ENCODE measurements at regions not wholly inside any gene's neighbourhood (a gene's known extent, or its start where the extent isn't known, plus 50 kb on each side); places are given as distances from the start of the nearest gene placed in this dataset.

DNA sequence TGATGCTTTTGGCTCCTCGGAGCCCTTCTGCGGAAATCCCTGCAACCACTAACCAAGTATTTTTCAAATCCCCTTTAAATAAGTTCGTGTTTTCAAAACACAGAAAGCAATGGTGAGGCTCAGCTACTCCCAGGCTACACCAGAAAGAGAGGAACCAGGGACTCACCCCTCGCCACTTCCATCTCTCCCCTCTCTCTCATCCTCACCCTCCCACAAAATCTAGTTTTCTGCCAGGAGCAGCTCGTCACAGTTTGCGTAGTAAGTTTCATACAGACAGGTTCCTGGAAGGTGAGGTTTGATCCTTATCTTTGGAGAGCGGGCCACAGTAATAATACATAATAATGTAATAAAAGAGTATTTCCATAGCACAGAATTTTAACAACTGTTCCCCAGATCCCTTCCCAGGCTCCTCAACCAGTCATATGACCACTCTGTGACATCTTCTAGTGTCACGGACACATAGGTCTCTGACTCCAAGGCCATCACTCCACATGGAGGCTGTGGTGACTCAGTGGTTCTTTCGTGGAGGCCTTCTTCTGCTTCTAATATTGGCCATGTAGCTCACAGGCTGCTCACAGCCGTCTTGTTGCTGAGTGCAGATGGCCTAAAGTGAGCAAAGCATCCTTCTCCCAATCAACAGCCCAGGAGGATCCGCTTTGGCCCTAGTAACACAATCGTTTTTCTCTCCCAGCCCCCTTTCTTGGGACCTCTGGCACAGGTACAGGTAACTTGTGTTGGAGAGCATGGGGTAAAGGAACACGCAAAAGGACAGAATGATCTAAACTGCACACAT, 295.7 kb downstream of the CDC5L start:
- no peak for FAIRE-seq

DNA sequence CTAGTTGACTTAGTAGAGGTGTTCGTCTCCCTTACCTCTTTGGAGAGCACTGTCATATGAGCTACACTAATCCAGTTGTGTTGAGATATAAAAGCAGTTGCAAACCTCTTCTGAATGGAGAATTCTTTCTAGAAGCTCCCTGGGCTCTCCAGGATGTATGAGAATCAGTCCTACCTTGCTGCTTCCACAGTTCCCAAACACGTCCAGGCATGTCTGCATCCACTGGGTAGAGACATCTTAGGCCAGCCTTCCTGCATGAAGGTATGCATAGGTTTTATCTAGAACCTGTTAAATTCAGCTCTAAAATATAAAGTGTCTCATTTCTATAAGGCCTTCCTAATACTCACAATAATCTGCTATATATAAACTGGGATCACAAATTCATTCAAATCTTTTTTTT, 297.7 kb downstream of the CDC5L start:
- FAIRE-seq, result no peak

DNA sequence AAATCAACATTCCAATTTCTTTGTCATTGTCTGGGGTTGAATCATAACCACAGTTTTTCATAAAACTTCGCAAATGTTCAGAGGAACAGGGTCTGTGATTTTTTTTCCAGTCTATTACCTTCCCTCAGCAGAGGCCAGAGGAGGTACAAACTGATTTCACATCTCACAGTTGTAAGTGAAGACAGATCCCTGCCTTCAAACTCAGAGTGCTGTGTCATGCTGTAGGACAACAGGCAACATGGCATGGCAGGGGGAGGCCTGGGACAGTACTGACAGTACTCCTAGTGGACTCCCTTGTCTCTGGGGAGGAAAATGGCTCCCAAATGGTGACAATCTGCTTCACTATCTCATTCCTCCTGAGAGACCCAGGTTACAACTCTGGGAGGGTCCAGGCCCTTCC, 308.6 kb downstream of the CDC5L start:
- FAIRE-seq, result no peak

DNA sequence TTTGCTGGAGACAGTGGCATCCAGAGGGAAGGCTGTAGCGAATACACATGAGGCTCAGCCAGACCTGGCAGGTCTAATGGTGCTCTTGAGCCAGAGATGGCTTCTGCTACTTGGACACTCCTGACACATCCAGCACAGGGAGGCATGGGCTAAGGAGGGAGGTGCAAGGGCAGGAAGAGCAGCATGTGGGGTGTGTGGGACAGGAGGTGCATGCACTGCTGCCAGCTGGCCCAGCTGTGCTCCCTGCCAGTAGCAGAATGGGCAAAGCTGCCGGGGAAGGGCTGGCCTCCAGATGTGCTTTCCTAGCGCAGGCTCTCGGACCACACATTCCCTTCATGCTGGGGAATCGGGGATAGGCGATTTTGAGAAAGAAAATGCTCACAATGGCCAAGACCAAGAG, 309.2 kb downstream of the CDC5L start:
- FAIRE-seq, result no peak

DNA sequence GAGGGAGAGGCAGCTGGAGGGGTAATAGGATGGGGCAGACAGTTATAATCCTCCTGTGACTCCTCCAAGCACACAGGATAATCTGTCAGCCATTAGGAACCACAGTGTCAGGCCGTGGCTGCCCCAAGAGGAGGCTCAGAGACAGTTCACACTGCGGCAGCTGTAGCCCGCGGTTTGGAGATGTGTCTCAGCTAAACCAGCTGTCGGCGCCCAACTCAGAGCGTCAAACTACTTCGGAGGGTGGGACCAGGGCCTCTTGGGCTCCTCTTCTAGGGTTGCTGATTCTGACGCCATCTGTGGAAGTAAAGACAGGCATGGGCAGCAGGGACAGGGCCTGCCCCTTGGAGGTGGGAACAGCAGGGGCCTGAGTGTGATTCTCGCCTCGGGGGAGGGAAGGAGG, 309.8 kb downstream of the CDC5L start:
- no peak for FAIRE-seq

DNA sequence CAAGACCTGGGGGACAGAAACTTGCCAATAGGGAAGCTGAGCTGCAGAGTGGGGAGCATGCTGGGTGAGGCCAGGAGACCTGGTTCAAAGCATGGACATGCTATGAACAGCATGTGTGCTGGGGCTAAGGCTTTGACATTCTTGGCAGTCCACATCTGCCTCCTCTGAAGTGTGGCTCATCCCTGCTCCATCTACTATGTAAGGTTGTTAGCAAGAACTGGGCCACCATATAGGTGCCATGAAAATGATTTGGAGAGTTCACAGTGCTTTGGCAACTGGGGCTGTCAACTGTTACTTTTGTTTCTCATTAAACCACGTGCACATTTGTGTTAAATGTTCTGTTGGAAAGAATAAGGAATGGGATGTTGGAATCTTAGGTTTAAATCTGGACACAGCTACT, 311.1 kb downstream of the CDC5L start:
- no peak for FAIRE-seq

DNA sequence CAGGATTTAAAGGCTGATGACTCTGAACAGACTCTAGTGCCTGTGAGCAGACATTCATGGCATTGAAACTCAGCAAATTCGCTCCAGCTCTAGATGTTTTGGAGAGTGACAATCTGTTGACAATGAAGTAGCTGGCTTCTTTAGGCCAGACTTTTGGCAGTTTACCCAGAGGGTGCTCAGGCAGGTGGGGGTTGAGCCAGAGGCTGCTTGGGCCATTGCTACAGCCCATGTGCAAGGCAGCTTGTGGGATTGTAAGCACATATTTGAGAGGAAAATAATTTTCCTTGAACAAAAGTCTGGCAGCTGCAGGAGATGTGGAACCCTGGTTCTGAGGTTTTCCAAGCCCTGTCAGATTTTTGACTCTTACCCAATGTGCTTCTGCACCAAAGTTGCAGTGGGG, 311.6 kb downstream of the CDC5L start:
- FAIRE-seq, result no peak

DNA sequence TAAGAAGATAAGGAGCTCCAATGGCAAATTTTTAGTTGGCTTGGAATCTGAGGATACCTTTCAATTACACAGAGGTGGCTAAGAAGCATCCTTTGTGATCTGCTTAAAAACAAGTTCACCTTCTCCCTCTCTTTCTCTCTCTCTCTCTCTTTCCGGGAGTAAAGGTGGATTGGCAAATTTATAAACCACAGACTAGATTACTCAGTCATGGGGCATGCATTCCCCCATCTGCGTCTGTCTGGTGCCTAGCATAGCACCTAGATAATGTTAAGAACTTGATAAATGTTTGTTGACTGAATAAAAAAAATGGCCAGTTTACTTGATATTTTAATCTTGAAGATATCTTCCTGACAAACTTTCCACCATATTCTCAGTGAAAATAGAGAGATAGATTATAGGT, 312.3 kb downstream of the CDC5L start:
- no peak for FAIRE-seq

DNA sequence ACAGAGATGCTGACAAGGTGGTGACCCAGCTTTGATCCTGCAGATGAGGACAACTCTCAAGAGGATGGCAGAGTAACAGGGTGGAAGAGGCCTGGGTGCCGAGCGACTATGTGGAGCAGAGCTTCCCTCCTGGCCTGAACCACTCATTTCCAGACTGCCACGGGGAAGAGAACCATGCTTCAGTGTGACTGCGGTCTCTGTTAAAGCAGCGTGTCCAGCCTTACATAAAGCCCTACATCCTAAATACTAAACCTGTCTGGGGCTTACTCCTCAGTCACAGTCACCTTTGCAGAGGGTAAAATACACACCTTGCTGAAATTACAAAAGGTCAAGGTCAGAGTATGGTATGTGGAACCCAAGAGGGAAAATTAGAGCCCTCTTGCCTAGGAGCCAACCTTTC, 312.9 kb downstream of the CDC5L start:
- FAIRE-seq, result no peak

DNA sequence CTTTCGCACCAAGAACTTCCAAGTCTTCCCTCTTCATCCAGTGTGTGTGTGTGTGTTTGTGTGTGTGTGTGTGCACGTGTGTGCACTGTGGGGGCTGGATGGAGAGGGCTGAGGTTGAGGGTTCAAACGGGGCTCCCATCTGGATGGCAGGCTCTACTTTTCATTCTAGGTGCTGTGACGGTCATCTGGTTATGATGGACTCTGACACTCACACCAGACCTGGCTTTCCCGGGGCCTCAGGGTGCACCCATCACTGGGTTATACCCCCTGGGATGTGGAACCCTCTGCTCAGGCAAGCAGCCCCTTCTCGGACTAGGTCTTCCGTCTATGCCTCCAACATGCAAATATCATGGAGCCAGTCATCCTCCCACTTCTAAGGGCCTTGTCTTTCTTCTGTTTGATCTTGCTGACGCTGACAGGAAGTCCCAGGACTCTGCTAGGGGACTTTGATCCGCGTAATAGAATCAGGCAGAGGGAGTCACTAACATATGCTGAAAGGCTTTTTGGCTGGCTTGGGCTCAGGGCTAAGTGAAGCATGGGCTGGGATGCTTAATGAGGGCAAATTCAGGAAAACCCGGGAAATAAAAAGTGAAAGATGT, 313.6 kb downstream of the CDC5L start:
- no peak for FAIRE-seq

DNA sequence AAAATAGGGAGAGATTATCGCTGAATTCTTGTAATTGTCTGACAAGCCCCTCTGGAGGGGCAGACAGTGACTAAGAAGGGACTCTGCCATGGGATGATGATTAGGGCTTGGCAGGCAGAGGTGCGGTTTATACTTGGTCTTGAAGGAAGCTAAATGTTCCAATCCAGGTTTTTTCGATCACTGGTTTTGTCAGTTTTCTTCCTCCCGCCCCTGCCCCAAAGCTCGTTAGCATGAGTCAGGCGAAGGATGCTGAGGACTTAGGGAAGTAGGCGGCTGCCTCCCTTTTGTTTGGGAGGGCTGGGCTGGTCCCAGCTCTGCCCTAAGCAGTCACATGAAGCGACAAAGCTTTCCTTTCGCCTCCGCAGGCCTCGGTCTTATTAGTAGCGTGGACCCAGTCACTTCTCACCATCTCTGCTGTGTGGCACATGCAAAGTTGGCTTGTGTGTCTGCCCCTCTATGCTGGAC, 314.2 kb downstream of the CDC5L start:
- no peak for FAIRE-seq

DNA sequence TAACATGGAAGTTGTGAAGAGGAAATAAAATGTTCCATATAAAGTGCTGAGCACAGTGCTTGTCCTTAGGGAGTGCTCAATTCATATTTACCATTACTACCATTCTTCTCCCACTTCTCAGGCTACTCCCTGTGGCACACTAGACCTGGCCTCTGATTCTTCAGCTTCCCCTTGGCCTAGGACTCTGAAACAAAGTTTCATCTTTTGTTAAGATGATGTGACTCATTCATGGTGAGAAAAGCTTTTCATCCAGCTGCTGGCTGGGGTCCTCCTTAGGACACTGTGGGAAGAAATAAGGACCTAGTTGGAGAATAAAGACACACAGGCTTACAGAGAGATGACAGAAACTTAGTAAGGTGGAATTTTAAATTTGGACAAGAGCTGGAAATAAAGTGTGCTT, 314.8 kb downstream of the CDC5L start:
- FAIRE-seq, result no peak

DNA sequence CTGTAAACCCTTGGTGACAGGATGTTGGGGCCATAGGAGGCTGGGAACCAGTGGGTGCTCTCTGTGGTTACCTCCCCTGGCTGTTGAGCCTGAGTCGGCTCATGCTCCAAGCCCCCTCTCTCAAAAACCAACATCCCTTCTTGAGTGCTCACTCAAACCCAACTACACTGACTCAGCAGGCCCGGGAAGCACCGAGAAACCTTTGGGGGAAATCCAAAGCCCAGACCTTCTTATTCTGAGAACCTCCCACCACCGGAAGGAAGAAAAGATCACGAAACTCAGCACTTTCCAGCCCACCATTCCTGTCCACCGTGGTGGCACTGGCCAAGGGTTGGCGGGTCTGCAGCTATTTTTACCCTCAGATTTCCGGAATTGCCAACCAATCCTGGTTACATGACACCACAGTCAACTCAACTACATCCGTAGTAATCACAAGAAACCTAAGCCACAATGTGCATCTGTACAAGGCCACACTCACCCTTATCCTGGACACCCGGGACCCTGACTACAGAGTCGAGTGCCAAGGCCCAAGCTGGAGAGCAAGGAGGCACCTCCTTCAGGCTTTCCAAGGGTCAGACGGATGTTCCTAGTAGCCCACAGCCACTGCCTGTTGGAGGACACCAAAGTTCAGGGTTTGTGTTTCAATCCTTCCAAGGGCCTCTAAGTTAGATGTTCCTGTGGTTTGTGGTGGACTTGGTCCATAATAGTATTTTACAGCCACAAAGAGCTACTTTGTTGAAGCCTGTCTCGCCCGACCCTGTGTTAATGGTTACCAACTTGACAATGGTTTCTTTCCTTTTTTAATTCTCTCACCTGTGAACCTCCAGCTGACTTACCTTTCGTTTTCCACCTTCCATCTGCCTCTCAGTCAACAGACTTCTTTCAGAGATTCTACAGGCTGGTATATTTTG, 317.0 kb downstream of the CDC5L start:
- no peak for FAIRE-seq

DNA sequence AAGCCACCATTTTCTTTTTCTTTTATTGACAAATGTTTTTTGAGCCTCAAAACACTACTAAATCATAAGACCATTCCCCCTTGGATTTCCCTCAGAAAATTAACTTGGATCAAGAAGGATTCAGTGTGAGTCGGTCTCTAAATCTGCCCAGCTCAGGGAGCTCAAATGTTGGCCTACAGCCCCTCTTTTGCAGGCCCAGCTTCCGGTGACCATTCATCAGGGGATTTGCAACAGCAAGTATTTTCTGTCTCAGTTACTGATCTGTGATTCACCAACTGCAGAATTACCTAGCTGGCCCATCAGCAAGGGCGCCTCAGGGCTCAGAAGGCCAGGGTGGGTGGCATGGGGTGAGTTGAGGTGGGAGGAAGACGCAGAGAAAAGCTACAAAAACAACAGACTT, 318.1 kb downstream of the CDC5L start:
- no peak for FAIRE-seq

DNA sequence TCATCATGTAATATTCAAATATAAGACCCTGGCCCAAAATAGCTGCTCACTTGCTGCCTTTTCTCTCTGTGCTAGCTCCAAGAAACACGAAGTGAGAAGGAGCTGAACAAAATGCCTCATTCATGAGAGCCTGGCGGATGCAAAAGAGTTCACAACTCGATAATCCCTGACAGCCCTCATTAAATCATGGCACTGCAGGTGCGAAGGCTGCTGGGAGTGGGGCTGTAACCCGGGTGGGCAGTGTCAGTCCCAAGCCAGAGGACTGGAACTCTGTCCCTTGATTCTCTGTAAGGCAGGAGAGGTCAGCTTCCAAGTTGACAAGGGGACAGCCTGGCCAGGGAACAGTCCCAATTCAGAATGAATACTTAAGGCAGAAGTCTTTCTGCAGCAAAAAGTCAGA, 318.5 kb downstream of the CDC5L start:
- no peak for FAIRE-seq

DNA sequence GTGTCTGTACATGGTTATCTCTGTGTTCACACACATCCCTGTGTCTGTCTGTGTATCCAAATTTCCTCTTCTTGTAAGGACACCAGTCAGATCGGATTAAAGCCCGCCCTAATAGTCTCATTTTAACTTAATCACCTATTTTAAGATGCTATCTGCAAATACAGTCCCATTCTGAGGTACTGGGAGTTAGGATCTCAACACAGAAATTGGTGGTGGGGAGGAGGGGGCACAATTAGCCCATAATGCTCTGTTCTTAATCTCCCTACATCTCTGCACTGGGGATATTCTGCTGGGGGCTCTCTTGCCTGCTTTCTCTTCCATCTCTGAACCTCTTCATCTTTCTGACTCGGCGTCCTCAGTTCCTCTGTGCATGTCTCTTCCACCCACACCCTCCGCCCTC, 320.7 kb downstream of the CDC5L start:
- FAIRE-seq, result no peak

DNA sequence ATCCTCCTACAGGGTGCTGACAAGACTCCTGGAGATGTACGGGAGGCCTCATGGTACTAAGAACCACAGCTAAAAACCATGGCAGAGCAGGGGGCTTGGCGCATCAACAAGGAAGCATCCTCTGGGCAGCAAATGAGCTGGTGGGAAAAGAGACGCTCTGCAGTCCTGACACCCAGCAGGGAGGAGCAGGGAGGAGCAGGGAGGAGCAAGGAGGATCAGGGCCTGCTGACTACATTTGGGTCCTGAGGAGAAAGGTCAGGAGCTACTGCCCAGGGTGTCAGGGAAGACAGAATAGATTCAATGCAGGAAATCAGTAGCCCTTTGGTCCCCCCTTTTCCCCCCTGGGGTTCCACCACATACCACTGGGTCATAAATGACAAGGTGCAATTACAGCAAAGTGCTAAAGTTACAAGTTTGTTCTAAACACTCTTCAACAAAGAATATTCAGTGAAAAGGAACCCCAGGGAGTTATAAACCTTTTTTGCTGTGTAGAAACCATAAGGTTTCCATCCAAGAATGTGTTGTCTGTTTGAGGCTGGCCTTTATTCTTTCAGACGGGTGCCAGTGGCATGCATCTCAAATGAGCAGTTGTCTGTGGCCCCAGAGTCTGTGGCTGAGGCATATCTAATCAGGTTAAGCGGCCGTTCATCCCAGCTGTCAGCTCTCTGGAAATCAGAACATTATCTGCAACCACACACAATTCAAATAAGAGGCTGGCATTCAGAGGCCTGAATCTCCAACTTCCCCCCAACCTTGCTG, 325.0 kb downstream of the CDC5L start:
- no peak for FAIRE-seq

DNA sequence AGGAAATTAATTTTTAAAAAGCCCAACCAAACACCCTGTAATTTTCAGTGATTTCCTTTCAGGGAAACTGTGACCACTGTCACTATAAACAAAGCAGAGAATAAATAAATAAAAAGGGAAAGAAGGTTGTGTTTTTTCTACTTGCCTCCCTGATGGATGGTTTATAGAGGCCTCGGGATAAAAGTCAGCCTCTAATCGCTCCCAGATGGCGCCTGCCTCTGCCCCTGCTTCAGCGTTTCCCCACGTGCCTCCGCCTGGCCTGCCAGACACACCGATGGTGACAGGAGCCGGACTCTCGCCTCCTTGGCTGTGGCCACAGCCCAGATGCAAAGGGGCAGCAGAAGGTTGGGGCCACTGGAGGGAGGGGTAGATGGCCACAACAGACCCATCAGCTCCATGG, 327.7 kb downstream of the CDC5L start:
- FAIRE-seq, result no peak

DNA sequence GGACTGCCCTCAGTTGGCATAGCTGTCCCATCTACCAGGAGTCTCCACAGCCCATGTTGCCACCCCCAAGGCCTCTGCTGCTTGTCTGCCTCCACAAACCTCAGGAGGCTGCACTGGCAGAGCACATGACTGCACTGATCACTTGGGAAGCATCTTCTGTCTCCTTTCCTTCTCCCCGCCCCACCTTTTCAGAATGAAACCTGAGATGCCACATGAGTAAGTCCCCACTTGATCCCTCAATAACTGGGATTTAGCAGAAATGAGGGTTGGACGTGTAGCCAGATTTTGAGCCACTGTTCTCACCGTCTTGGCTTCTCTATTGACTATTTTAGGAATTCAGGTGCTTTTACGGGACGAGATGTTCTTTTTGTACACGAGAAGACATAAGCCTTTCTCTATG, 328.4 kb downstream of the CDC5L start:
- no peak for FAIRE-seq

DNA sequence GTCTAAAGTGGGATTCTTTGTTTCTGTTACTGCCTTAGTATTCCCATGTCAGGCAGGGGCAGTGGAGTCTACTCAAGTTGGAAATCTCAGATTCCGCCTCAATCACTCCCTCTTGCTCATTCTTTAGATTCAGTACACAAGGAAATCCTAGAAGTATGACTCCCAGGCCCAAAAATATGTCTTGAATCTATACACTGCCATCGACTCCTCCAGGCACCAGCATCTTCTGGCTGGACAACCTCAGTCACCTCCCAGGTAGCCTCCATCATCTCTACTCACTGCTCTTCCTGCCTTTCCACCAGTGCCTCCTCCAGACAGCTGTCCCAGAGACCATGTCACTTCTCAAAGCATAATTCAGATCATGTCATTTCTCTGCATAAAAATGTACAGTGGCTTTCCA, 329.9 kb downstream of the CDC5L start:
- no peak for FAIRE-seq

DNA sequence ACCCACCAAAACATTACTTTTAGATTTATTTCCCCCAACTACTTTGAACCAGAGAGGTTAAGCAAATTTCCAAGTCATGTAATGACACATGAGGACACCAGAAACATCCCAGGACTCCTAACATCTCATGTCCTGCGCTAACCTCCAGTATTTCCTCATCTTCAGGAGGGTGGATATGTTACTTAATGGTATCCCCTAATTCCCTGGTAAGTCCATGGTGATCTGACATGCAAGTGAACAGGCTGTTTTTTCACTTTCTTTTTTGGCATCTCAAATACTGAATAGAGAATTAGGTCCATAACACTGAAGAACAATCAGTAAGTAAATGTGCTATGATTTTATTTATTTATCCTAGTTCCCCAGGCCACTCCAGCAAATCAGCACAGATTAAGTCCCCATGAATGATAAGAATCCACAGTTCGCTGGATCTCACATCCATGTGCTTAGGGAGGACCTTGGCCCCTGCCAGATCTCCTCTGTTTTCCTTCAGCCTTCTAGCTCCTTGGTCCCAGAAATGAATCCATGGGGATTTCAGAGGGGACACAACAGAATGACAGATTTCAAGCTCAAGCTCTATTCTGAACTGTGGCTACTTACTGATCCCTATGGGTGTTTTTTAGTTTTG, 334.6 kb downstream of the CDC5L start:
- FAIRE-seq, result no peak

DNA sequence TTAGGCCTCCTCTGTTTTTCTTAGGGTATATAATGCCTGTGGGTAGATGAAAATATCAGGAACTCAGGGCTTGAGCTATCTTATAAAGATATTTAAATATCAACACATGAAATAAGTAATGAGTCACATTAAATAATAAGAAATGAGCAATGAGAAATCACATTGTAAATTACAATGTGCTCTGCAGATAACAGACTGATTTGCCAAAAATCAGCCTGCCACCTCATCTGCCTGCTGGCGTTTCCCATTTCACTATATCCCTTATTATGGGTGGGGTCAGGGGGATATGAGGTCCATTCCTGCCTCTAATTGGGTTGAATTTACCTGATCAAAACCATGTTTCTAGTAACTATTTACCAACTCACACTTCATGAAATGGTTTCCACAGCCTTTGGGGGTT, 335.2 kb downstream of the CDC5L start:
- FAIRE-seq, result no peak

Data from islet of Langerhans (tissue), 1 donor.